ENCODE measurements at regions not wholly inside any gene's neighbourhood (a gene's known extent, or its start where the extent isn't known, plus 50 kb on each side); places are given as distances from the start of the nearest gene placed in this dataset.

- no peak overlapping the region for H2BK20ac ChIP-seq (ENCODE audit: low read length)
- H3K36me3 ChIP-seq (ENCODE audit: control insufficient read depth in 2 of 4, insufficient read depth in 4 of 4, low read length in 3 of 4) = no peaks in the 10 kb centered on the region
- no peaks in the 10 kb centered on the region for H3K23me2 ChIP-seq (ENCODE audit: low read depth, low read length)
- H3K27me3 ChIP-seq (replicated peaks in 1 of 4; ENCODE audit: control insufficient read depth in 3 of 4, extremely low read depth in 1 of 4, insufficient read depth in 3 of 4, low read length in 3 of 4) = no peaks in the 10 kb centered on the region
- no peak for FAIRE-seq
- no peak overlapping the region for H3K4me2 ChIP-seq (ENCODE audit: insufficient read depth in 1 of 2, low read depth in 2 of 2, low read length in 2 of 2)
- H3K4me3 ChIP-seq (ENCODE audit: extremely low read depth in 1 of 4, insufficient read depth in 2 of 4, low read depth in 3 of 4, low read length in 4 of 4) = no peak overlapping the region
- H4K8ac ChIP-seq (ENCODE audit: extremely low read depth, insufficient read depth, low read length) = no peak overlapping the region
- H2BK5ac ChIP-seq (ENCODE audit: low read depth, low read length) = no peak overlapping the region
- no peak overlapping the region for H3K9ac ChIP-seq (replicated peaks in 1 of 4; ENCODE audit: extremely low read depth in 1 of 4, low read depth in 3 of 4, low read length in 3 of 4)
- POLR2A ChIA-PET (ENCODE audit: partially characterized antibody) = no interaction called here
- H2AK5ac ChIP-seq (ENCODE audit: low read depth, low read length) = no peak overlapping the region
- H3K56ac ChIP-seq (replicated peaks; ENCODE audit: insufficient read length, low read depth, low read length) = no peak overlapping the region
- no peak overlapping the region for H3K14ac ChIP-seq (ENCODE audit: insufficient read length)
- no peaks in the 10 kb centered on the region for H4K20me1 ChIP-seq (replicated peaks in 1 of 2; ENCODE audit: control insufficient read depth in 1 of 2, insufficient read depth in 2 of 2, low read length in 2 of 2)
- H3K18ac ChIP-seq (ENCODE audit: extremely low read depth, low read length) = no peak overlapping the region
- H3K79me2 ChIP-seq (ENCODE audit: control insufficient read depth in 1 of 2, insufficient read depth in 2 of 2, low read length in 2 of 2) = no peaks in the 10 kb centered on the region
- no peaks in the 10 kb centered on the region for H3K79me1 ChIP-seq (ENCODE audit: low read depth, low read length)
- H3K9me3 ChIP-seq (ENCODE audit: insufficient read depth in 2 of 2, low read depth in 1 of 2, low read length in 1 of 2) = no peaks in the 10 kb centered on the region
- CTCF ChIA-PET (ENCODE audit: partially characterized antibody) = interaction anchor here (0.6 to 1.6 kb wide), 4 partner anchors 9 to 537 kb away, joined by 3 to 6 read pairs (median 4); no protein-coding TSS in a partner anchor
- H4K91ac ChIP-seq (replicated peaks; ENCODE audit: insufficient read length, low read length) = no peak overlapping the region
- no peak overlapping the region for H2BK15ac ChIP-seq (ENCODE audit: low read length)
- no peak overlapping the region for H3K4ac ChIP-seq (replicated peaks; ENCODE audit: insufficient read length, low read depth, low read length)
- no peak overlapping the region for H4K5ac ChIP-seq (ENCODE audit: insufficient read length, low read depth, low read length)
- no peak for DNase-seq (ENCODE audit: low read depth in 1 of 2, low spot score in 2 of 2)
- H3K27ac ChIP-seq (ENCODE audit: low read depth, low read length) = no peak overlapping the region
- H3K4me1 ChIP-seq (replicated peaks in 1 of 4; ENCODE audit: control insufficient read depth in 3 of 4, insufficient read depth in 4 of 4, low read length in 3 of 4) = peaks cover 8 to 19% (median 12%) of the 10 kb centered on the region in 4 experiments
- 90% methylated on average over 4 of the region's 4 CpGs; no CpG with 5 or more reads in 1 of the 2 experiments for WGBS, 2 experiments (ENCODE audit: extremely low coverage in 1 of 2, insufficient coverage in 1 of 2, insufficient read length in 1 of 2, insufficient replicate concordance in 2 of 2, low coverage in 1 of 2, low lambda C conversion rate in 2 of 2, missing lambda C conversion rate in 1 of 2)
- H2AFZ ChIP-seq (ENCODE audit: low read length) = no peak overlapping the region
- no peak overlapping the region for H2BK12ac ChIP-seq (ENCODE audit: low read depth, low read length)
- H3K23ac ChIP-seq (ENCODE audit: insufficient read length) = no peak overlapping the region
- H2BK120ac ChIP-seq (replicated peaks; ENCODE audit: low read depth, low read length) = no peak overlapping the region
- no peak for TF ChIP-seq CHD1 (IDR thresholded peaks at IDR 0.05; ENCODE audit: low read depth, low read length)
- no peak for TF ChIP-seq GTF2F1 (IDR thresholded peaks at IDR 0.05; ENCODE audit: borderline replicate concordance, low read depth, low read length)
- TF ChIP-seq BRCA1 (IDR thresholded peaks at IDR 0.05; ENCODE audit: low read depth, low read length) = no peak
- no peak for TF ChIP-seq RBBP5 (IDR thresholded peaks at IDR 0.05; ENCODE audit: borderline replicate concordance, low read depth, low read length)
- no peak for TF ChIP-seq BACH1 (IDR thresholded peaks at IDR 0.05; ENCODE audit: low read length)
- no peak for TF ChIP-seq USF2 (IDR thresholded peaks at IDR 0.05; ENCODE audit: low read length)
- no peak for TF ChIP-seq JUND (IDR thresholded peaks at IDR 0.05; ENCODE audit: low read length)
- no peak for TF ChIP-seq ATF3 (IDR thresholded peaks at IDR 0.05; ENCODE audit: insufficient read depth, low read depth, low read length)
- no peak for TF ChIP-seq YY1 (IDR thresholded peaks at IDR 0.05; ENCODE audit: low read depth, low read length)
- TF ChIP-seq SAP30 (IDR thresholded peaks at IDR 0.05; ENCODE audit: insufficient read depth, insufficient replicate concordance, low read length) = no peak
- TF ChIP-seq SIX5 (IDR thresholded peaks at IDR 0.05; ENCODE audit: low read depth, low read length) = no peak
- no peak for TF ChIP-seq SIN3A (conservative IDR thresholded peaks at IDR 0.05 in 1 of 2, IDR thresholded peaks at IDR 0.05 in 1 of 2; ENCODE audit: low read depth in 1 of 2, low read length in 2 of 2)
- no peak for TF ChIP-seq SIRT6 (IDR thresholded peaks at IDR 0.05; ENCODE audit: low read length)
- TF ChIP-seq TBP (IDR thresholded peaks at IDR 0.05; ENCODE audit: low read depth, low read length) = no peak
Measured at GRCh38 chr14:58966997-58967396, 221.5 kb upstream of the DAAM1 start.
